NCI-H82 (cell line): ENCODE measurements at regions not wholly inside any gene's neighbourhood (a gene's known extent, or its start where the extent isn't known, plus 50 kb on each side); places are given as distances from the start of the nearest gene placed in this dataset.
A peak's percentile ranks its signal among the peaks of the same experiment; 100 is the strongest.

Source experiments
- DNase-seq: peaks from one replicate; lab custom pipeline; 2025; lab: John Stamatoyannopoulos, UW

DNA sequence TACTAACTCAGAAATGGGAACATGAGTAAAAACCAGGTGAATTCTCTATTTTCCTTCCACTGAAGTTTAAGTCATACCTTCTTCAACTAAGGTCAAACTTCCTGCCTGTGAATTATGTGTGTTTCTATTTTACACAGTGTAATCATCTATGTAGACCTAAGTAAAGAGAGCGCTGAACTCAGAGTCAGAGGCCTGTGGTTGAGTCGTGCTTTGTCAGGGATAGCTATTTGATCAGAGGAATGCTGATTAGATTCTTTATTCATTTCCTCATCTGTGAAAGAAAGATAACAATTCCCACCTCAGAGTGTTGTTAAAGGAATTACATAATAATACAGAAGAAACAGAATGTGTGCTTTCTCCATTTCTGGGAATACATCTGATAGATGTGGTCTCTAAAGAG is 654.1 kb downstream of the STIM2 start:
- DNase-seq = no peak

DNA sequence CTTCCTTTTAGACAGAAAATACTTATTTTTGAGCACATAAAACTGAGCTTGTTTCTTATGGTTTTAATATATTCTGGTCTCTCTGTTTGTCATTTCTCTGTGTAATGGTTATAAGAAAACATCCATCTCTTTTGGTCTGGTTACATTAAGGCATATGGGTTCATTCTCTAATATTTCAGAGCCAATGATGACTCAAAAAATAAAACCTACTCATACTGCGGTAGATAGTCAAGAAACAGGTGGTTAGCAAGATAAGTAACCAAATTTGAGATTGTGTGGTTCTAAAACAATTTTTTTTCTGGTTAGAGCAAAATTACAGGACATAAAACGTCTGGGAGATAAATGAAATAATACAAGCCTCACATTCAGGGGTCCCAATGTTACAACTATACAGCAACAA is 654.5 kb downstream of the STIM2 start:
- DNase-seq = no peak

GRCh38 chr4:27518876-27519275 is 658.2 kb downstream of the STIM2 start:
- DNase-seq = no peak

GRCh38 chr4:27524224-27524623 is 663.6 kb downstream of the STIM2 start:
- no peak for DNase-seq

- no peak for DNase-seq
Measured at GRCh38 chr4:27534488-27534887, 673.8 kb downstream of the STIM2 start.

GRCh38 chr4:27568236-27568951 is 707.8 kb downstream of the STIM2 start:
- DNase-seq = no peak

- no peak for DNase-seq
Measured at GRCh38 chr4:27568952-27569319, 708.3 kb downstream of the STIM2 start.

- DNase-seq = no peak
Measured at GRCh38 chr4:27574743-27575142, 714.1 kb downstream of the STIM2 start.

DNA sequence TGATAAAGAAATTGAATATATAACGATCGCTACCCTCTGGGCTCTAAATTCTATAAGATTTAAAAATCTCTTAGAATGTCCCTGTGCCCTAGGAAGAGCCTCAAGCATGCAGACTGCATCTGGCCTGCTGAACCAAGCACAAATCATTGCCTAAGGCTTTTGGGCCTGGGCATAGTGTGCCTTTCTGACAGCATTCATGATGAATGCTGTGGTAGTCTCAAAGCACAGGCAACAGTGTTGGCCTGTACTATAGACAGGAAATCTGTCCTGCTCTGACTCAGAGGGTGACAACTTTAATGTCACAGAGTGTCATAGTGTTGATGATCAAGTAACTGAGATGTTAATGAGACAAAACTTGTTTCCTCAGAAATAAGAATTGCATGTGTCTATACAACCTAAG is 717.3 kb downstream of the STIM2 start:
- DNase-seq = no peak

DNA sequence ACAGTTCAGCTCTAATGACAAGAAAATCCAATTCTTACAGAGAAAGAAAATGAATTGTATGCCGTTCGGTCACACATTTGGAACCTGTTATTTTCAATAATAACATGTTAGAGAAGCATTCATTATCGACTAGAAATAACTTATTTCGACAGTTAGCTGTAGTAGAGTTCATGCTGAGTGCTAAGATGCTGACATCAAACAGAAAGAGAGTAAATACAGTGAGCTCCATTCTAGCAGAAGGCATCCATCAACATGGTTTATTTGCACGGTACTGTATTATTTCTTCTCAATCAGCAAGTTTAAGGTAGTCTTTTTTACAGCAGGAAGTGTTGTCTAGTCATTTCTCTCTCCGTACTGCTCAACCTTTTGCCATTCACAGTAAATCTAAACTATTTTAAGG is 732.1 kb downstream of the STIM2 start:
- DNase-seq = no peak

DNA sequence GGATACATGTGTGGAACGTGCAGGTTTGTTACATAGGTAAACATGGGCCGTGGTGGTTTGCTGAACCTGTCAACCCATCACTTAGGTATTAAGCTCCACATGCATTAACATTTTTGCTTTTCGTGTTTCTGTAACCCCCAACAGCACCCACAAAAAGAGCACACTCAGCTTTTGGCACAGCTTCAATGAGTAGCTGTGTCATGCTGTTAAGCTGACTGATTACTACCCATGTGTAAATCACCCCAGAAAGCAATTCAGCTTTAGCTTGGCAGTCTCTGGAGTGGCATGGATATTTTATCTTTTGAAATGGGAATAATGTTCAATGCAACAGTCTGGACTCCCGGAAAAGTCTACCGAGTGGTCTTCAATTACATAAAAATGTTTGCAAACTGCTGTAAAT is 734.3 kb downstream of the STIM2 start:
- peak; percentile 2 for DNase-seq

GRCh38 chr4:27595571-27596360 is 735.1 kb downstream of the STIM2 start:
- DNase-seq = peak; percentile 59

DNA sequence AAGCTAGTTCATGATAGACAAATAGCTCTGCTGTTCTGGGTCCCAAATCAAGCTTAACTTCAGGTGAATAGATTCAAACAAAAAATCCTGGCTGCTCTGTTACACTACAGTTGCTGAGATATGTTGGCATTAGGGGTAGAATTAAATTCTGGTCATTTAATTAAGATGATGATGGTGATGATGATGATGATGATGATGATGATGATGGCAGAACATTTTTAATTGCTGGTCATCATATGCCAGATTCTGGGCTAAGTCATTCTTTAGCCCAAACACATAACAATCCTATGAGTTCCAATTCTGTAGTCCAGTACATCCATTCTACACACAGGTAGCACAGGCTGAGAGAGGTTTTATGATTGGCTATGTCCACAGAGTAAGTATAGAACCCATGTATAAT is 741.5 kb downstream of the STIM2 start:
- DNase-seq = no peak

- no peak for DNase-seq
Measured at GRCh38 chr4:27604692-27605091, 744.1 kb downstream of the STIM2 start.

- DNase-seq = no peak
Measured at GRCh38 chr4:27616166-27616565, 755.5 kb downstream of the STIM2 start.

DNA sequence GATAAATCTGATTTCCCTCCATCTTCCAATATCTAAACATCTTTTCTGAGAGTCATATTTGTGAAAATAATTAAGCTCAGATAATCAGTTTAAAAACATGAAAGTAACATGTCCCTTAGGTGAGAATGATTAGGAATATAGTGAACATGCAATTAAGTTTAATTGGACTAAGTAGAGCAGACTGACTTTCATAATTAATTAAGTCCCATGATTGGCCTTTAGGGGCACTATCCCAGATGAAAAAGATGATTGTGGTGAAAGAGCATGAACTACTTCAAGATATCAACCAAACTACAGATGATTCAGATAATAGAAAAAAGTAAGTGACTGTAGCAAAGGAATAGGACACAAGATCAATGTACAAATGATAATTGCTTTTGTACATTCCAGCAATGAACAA is 758.8 kb downstream of the STIM2 start:
- DNase-seq = peak; percentile 1

GRCh38 chr4:27620886-27621285 is 760.2 kb downstream of the STIM2 start:
- no peak for DNase-seq

DNA sequence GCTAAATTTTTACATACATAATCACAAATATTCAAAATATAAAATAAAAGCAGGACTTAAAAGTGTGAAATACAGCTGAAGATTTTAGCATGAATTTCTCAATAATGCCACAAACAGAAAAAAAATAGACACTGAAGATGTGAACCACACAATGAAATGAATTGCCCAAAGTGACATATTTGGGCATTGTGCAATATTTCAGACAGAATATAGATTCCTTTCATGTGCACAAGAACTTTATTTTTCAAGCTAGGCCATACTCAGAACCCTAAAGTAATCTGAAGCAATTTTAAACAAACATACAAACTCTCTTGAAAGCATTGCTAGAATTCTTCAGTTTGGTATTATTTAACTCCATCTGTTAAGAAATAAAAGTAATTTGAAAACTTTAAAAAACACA is 764.1 kb downstream of the STIM2 start:
- no peak for DNase-seq

DNA sequence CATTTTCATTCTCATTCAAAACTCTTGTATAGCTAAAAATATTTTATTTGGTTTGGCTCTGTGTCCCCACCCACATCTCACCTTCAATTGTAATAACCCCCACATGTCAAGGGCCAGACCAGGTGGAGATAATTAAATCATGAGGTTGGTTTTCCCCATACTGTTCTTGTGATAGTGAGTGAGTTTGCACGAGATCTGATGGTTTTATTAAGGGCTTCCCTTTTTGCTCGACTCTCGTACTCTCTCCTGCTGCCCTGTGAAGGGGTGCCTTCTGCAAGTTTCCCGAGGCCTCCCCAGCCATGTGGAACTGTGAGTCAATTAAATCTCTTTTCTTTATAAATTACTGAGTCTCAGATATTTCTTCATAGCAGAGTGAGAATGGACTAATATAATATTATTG is 768.0 kb downstream of the STIM2 start:
- DNase-seq = no peak

GRCh38 chr4:27629532-27630225 is 769.0 kb downstream of the STIM2 start:
- no peak for DNase-seq

DNA sequence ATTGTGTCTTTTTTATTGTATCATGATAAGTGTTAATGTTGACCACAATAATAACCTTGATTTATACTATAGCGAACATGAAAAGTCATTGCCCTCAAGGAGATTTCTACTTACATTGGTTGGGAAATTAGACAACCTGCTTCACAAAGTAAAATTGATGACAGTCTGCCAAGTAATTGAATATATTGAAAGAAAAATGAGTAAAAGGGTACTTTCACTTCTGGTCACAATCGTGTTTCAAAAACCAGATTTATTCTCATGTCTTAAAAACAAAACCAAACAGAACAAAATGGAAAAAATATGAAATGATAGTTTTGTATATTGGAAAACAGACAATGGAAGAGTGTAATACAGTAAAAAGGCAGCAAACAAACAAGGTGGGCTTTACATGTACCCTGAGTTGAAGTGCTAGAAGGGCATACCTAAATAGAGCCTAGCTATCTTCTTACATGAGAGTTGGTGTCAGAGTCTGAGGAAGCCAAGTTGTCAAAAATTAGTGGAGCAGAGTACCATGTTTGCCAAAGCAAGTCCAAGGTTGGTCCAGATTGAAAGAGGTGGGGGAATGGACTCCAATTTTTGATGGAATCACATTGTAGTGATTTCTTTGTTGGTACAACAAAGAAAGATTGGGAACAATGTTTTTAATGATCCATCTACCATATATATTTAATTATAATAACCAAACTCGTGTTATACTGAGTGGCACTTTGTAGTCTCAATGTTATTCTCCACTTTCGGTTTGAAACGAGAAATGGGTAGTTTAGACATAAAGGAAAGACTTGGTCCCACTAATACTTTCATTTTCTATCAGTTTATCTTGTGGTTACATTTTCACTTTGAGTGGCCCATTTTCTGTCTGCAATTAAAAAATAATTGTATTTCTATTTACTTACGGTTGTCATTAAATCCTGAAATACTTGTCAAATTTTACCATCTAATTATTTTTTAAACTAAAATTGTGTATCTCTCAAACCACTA is 775.6 kb downstream of the STIM2 start:
- DNase-seq = no peak
